ENCODE measurements at regions not wholly inside any gene's neighbourhood (a gene's known extent, or its start where the extent isn't known, plus 50 kb on each side); places are given as distances from the start of the nearest gene placed in this dataset.

GRCh38 chr2:217254111-217254510 is 394.2 kb upstream of the TNP1 start:
- TF ChIP-seq CTCF (IDR thresholded peaks at IDR 0.05; ENCODE audit: low read depth, low read length), result no peak
- H3K4me3 ChIP-seq (ENCODE audit: low read depth, low read length), result no peak overlapping the region

GRCh38 chr2:217252181-217252580 is 392.3 kb upstream of the TNP1 start:
- no peak overlapping the region for H3K4me3 ChIP-seq (ENCODE audit: low read depth, low read length)
- no peak for TF ChIP-seq CTCF (IDR thresholded peaks at IDR 0.05; ENCODE audit: low read depth, low read length)

DNA sequence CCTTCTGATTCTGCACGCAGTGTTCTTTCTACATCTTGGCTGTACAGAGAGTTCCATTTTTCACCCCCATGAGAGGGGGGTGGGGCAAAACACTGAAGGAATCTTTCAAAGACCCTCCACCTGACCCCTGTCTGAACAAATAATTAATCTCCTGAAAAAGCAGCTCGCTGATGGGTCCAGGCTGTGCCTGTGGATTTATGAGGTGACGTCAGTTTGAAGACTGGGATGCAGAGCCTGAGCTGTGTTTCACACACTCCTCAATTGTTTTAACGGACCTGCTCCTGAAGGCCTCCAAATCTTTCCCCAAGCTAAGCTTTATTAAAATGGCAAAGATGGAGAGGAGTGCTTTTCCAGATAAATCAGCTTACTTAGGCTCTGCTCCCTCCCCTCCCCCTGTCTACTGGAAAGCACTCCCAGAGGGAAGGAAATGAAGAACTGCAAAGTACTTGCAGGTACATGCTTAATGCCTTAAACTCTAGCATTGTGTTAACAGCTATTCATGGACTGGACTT is 390.2 kb upstream of the TNP1 start:
- no peak overlapping the region for H3K4me3 ChIP-seq (ENCODE audit: low read depth, low read length)
- TF ChIP-seq CTCF (IDR thresholded peaks at IDR 0.05; ENCODE audit: low read depth, low read length), result no peak

DNA sequence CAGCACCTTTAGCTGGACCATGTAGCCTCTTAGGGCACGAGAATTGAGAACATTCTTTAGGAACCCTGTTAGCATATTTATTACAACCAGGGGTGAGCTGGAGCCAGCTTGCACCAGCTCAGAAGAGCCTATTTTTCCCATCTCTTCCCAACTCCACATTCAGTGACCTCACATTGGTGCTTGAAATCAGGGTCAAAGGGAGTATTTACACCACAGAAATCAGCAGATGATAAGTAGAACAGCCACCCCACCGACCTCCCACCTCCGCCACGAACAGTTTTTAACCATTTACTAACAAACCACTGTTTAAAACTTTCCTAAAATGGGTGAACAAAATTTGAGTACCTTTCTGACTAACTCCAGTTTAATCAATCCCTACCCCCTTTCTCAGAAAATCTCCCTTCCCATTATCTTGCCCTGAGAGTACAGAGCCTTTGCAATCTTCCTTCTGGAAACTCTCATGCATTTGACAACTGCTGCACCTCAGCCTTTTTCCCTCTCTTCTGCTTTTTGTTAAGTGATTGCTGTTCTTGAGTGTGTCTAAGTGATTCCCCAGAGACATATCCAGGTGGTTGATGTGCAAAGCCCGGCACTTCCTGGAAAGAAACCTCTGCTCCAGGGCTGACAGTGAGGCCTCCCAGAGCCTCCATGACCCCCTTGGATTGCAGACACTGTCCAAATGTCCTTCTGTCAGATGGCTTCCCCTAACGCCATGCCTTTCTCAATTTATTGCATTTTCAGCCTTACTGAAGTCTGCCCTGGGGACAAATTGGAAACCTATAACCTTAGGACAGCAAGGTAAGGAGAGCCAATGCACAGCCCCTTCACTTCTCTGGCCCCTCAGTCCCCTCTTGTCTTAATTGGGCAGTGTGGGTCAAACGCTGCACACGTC is 389.5 kb upstream of the TNP1 start:
- no peak for TF ChIP-seq CTCF (IDR thresholded peaks at IDR 0.05; ENCODE audit: low read depth, low read length)
- no peak overlapping the region for H3K4me3 ChIP-seq (ENCODE audit: low read depth, low read length)

GRCh38 chr2:217248312-217248935 is 388.6 kb upstream of the TNP1 start:
- no peak overlapping the region for H3K4me3 ChIP-seq (ENCODE audit: low read depth, low read length)
- TF ChIP-seq CTCF (IDR thresholded peaks at IDR 0.05; ENCODE audit: low read depth, low read length), result no peak

DNA sequence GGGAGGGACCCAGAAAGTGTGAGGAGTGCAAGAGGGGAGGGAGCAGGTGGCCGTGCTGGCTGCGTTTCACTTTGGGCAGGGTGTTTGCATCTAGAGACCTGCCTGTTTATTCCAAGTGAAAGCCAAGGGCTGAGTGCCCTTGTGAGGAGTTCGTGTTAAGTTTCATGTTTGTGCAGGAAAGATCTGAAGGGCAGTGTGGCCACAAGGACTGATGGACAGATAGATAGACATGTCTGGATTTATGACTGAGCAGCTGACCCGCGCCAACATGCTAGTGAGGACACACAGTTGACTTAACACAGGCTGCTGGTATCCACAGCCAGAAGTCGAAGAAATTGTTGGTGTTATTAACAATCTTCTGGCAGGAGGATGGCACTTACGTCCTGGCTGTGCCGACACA is 387.6 kb upstream of the TNP1 start:
- H3K4me3 ChIP-seq (ENCODE audit: low read depth, low read length), result no peak overlapping the region
- TF ChIP-seq CTCF (IDR thresholded peaks at IDR 0.05; ENCODE audit: low read depth, low read length), result no peak

GRCh38 chr2:217246108-217246507 is 386.2 kb upstream of the TNP1 start:
- no peak for TF ChIP-seq CTCF (IDR thresholded peaks at IDR 0.05; ENCODE audit: low read depth, low read length)
- no peak overlapping the region for H3K4me3 ChIP-seq (ENCODE audit: low read depth, low read length)

Measured in WI38 (cell line).